Lung microvascular endothelial cell (primary cell): ENCODE measurements at regions not wholly inside any gene's neighbourhood (a gene's known extent, or its start where the extent isn't known, plus 50 kb on each side); places are given as distances from the start of the nearest gene placed in this dataset.

Experiments used
- DNase-seq, 2 donors: peaks; one replicate each; pipeline versions ENCODE4 v3.0.0 to v3.0.0-alpha.2; 2010; ENCODE audit warnings: low read depth in 2 of 2

- DNase-seq, result no peak
Measured at GRCh38 chr12:46471404-46471803, 98.8 kb upstream of the SLC38A2 start.

GRCh38 chr12:46470975-46471374 is 98.4 kb upstream of the SLC38A2 start:
- DNase-seq, result peak in 1 of 2 donors; percentile 46

GRCh38 chr12:46470036-46470627 is 97.6 kb upstream of the SLC38A2 start:
- DNase-seq, result peak in 1 of 2 donors; percentile 62

GRCh38 chr12:46468813-46469212 is 96.2 kb upstream of the SLC38A2 start:
- DNase-seq, result no peak

GRCh38 chr12:46468160-46468559 is 95.6 kb upstream of the SLC38A2 start:
- DNase-seq, result peak; percentile 57 to 69

- DNase-seq, result peak in 1 of 2 donors; percentile 31
Measured at GRCh38 chr12:46465307-46465706, 92.7 kb upstream of the SLC38A2 start.

- DNase-seq, result no peak
Measured at GRCh38 chr12:46464863-46465262, 92.3 kb upstream of the SLC38A2 start.

- DNase-seq, result no peak
Measured at GRCh38 chr12:46462641-46463355, 90.2 kb upstream of the SLC38A2 start.

GRCh38 chr12:46461907-46462640 is 89.5 kb upstream of the SLC38A2 start:
- DNase-seq, result no peak

- DNase-seq, result no peak
Measured at GRCh38 chr12:46461459-46461858, 88.9 kb upstream of the SLC38A2 start.

GRCh38 chr12:46460682-46461210 is 88.2 kb upstream of the SLC38A2 start:
- DNase-seq, result no peak

GRCh38 chr12:46459861-46460545 is 87.4 kb upstream of the SLC38A2 start:
- peak in 1 of 2 donors; percentile 16 for DNase-seq

- peak in 1 of 2 donors; percentile 69 for DNase-seq
Measured at GRCh38 chr12:46459111-46459510, 86.5 kb upstream of the SLC38A2 start.

- no peak for DNase-seq
Measured at GRCh38 chr12:46458500-46459102, 86.0 kb upstream of the SLC38A2 start.

GRCh38 chr12:46457958-46458357 is 85.4 kb upstream of the SLC38A2 start:
- DNase-seq, result no peak

- DNase-seq, result no peak
Measured at GRCh38 chr12:46456356-46457334, 84.1 kb upstream of the SLC38A2 start.

GRCh38 chr12:46455648-46456352 is 83.2 kb upstream of the SLC38A2 start:
- DNase-seq, result no peak

- DNase-seq, result no peak
Measured at GRCh38 chr12:46454981-46455380, 82.4 kb upstream of the SLC38A2 start.

- DNase-seq, result no peak
Measured at GRCh38 chr12:46453428-46453827, 80.9 kb upstream of the SLC38A2 start.
